ENCODE measurements at regions not wholly inside any gene's neighbourhood (a gene's known extent, or its start where the extent isn't known, plus 50 kb on each side); places are given as distances from the start of the nearest gene placed in this dataset.

DNA sequence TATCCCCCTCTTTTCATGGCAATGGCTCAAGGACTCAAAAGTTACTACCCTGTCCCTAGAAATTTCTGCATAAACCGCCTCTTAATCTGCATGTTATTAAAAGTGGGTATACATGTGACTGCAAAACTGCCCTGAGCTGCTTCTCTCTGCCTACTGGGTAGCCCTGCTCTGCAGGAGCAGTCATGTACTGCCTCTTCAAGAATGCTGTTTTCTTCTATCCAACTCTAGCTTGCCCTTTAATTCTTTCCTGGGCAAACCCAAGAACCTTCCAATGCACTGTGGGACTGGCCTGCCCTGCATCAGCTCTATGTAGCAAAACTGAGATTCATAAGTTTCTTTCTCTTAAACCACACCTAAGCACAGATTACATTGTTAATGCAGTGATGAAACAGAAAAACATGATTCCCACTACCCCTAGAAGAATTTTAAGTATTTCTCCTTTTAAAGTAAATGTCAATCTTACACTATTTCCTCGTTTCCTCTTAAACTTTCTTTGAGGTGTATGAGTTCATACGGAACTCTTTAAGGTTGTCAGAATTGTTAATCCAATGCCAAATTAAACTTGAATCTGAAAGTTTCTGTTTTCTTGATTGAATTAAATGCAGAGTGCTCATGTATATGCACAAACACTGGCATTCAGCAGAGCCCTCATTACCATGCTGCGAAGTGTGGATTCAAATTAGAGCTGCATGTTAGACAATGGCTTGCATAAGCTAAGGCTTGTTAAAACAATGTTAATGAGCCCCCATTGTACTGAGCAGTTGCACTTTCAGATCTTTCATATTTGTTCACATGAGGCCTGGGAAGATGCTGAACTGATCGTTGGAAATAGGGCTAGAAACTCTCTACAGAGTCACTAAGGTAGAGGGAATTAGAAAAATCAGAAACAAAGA lies 669.9 kb upstream of the PCDH20 start:
- intact Hi-C loops (cut with DNase I): no loop called here
- Histone ChIP-seq H3K9me3 (ENCODE audit: control insufficient read depth, low read length) (no peaks in the 10 kb centered on the region), H3K4me3 (ENCODE audit: low read length) (no peak overlapping the region), H3K27me3 (ENCODE audit: control insufficient read depth, insufficient read depth) (no peaks in the 10 kb centered on the region), H3K27ac (ENCODE audit: low read length) (no peak overlapping the region), H3K4me1 (ENCODE audit: control insufficient read depth, insufficient read depth, low read length) (no peaks in the 10 kb centered on the region)
- ATAC-seq (no peak), DNase-seq (no peak)
- 55% methylated on average over 5 of the region's 5 CpGs for WGBS

DNA sequence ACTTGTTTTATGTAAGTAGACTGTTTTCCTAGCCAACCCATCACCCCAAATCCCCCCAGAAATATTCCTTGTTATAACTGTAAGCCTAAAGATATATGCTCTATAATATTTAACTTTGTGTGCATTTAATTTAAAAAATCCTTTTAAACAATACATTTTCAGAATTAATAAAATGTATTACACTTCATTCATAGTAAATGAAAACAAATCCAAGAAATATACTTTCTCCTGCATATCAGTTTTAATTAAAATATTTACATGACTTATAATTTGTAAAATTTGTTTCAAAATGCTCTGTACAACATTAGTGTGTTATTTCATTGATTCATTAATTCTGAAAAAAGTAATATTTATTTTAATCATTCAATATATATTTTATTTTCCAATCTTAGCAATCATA lies 669.1 kb upstream of the PCDH20 start:
- Histone ChIP-seq H3K27ac (ENCODE audit: low read length) (no peak overlapping the region), H3K4me3 (ENCODE audit: low read length) (no peak overlapping the region), H3K27me3 (ENCODE audit: control insufficient read depth, insufficient read depth) (no peaks in the 10 kb centered on the region), H3K4me1 (ENCODE audit: control insufficient read depth, insufficient read depth, low read length) (no peaks in the 10 kb centered on the region), H3K9me3 (ENCODE audit: control insufficient read depth, low read length) (no peaks in the 10 kb centered on the region)
- intact Hi-C loops (cut with DNase I): no loop called here
- ATAC-seq (no peak), DNase-seq (no peak)

DNA sequence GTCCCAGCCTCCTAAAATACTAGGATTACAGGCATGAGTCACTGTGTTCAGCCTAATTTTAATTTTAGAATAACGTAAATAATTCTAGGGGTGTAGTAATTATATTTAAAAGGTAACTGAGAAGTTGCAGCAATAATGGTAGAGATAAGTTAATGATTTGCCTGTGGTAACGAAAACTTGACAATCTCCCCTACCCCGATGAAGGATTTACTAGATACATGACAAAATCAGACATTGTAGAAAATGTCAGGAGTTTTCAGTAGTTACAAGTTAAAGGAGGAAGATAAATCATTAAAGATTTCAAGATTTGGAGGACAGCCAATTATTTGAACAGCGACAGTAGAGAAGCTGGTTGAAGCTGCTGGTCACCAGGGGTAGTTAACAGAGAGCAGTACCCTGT lies 652.2 kb upstream of the PCDH20 start:
- Histone ChIP-seq H3K9me3 (ENCODE audit: control insufficient read depth, low read length) (no peaks in the 10 kb centered on the region), H3K4me1 (ENCODE audit: control insufficient read depth, insufficient read depth, low read length) (no peaks in the 10 kb centered on the region), H3K27me3 (ENCODE audit: control insufficient read depth, insufficient read depth) (no peaks in the 10 kb centered on the region), H3K4me3 (ENCODE audit: low read length) (no peak overlapping the region), H3K27ac (ENCODE audit: low read length) (no peak overlapping the region)
- DNase-seq: no peak
- 78% methylated on average over 4 of the region's 4 CpGs for WGBS
- no peak for ATAC-seq
- intact Hi-C loops (cut with DNase I): no loop called here

DNA sequence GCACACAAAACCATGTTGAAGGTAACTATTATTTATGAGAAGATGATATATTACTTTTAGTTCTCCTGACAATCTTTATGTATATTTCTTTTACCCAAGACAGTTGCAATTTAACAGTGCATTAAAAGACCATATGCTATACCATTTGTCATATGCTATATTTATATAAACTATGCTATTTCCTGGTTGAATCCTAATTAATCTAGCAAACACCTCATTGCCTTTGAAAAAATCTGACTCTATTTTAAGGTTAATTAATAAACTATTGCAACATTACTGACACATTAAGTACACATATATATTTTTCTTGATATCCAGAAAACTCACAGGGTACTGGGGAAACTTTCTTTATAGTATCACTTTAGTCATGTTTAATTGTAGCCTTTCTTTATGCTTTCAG lies 649.4 kb upstream of the PCDH20 start:
- H3K27ac ChIP-seq (ENCODE audit: low read length): no peak overlapping the region
- DNase-seq (no peak), ATAC-seq (no peak)
- no peaks in the 10 kb centered on the region for H3K4me1 ChIP-seq (ENCODE audit: control insufficient read depth, insufficient read depth, low read length)
- no peaks in the 10 kb centered on the region for H3K9me3 ChIP-seq (ENCODE audit: control insufficient read depth, low read length)
- H3K27me3 ChIP-seq (ENCODE audit: control insufficient read depth, insufficient read depth): no peaks in the 10 kb centered on the region
- intact Hi-C loops (cut with DNase I): no loop called here
- H3K4me3 ChIP-seq (ENCODE audit: low read length): no peak overlapping the region

DNA sequence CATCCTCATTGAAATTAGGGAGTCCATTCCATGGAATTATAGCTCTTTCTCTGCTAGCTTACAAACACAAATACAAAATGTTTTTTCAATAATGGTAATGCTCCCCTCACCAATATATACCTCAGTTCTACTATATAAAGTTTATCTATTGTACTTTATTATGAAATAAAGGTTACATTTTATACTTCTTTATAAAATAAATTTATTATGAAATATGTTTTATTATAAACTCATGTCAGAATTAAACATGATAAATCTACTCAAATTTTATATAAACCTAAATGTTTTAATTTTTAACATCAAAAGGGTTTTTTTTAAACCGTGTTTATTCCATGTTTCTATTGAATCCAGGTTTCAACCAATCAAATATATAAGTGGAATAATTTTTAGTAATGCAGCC lies 646.1 kb upstream of the PCDH20 start:
- H3K4me3 ChIP-seq (ENCODE audit: low read length): no peak overlapping the region
- H3K9me3 ChIP-seq (ENCODE audit: control insufficient read depth, low read length): no peaks in the 10 kb centered on the region
- no peaks in the 10 kb centered on the region for H3K4me1 ChIP-seq (ENCODE audit: control insufficient read depth, insufficient read depth, low read length)
- ATAC-seq (no peak), DNase-seq (no peak)
- 54% methylated on average over 1 of the region's 1 CpG for WGBS
- no peaks in the 10 kb centered on the region for H3K27me3 ChIP-seq (ENCODE audit: control insufficient read depth, insufficient read depth)
- no peak overlapping the region for H3K27ac ChIP-seq (ENCODE audit: low read length)
- intact Hi-C loops (cut with DNase I): no loop called here

DNA sequence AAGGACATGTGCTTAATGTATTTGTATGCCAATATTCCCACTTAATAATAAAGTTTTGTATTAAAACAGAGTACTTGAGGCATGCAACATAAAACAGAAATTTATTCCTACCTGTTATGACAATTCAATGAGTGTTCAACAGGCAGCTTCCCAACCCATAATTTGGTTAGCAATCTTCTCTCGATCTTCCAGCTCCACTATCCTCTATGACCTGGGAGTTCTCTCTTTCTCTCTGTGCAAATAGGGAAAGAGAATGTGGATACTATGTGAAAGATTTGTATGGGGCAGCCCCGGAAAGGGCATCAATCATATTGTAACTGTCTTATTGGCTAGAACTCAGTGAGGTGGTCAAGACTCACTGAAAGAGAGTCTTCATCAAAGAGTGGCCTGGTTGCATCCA lies 644.9 kb upstream of the PCDH20 start:
- ATAC-seq (no peak), DNase-seq (no peak)
- no peak overlapping the region for H3K27ac ChIP-seq (ENCODE audit: low read length)
- WGBS: 91% methylated on average over 2 of the region's 2 CpGs
- H3K4me1 ChIP-seq (ENCODE audit: control insufficient read depth, insufficient read depth, low read length): no peaks in the 10 kb centered on the region
- no peaks in the 10 kb centered on the region for H3K9me3 ChIP-seq (ENCODE audit: control insufficient read depth, low read length)
- no peaks in the 10 kb centered on the region for H3K27me3 ChIP-seq (ENCODE audit: control insufficient read depth, insufficient read depth)
- no peak overlapping the region for H3K4me3 ChIP-seq (ENCODE audit: low read length)
- intact Hi-C loops (cut with DNase I): no loop called here

DNA sequence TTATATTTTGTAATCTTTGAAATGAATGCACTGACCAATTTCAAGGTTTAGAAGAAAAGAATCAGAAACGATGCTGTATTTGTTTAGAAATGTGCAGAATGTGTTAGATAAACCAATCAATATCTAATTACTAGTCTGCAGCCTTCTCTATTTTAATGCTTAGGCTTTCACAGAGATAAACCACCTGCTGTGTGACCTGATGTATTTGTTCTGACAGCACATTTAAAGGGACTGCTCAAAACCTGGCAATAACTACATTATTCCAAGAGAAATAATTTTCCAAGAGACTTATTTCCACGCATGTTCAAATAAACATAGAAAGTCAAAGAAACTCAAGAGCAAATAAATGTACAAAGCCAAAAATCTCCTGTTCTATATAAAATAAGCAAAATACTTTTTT lies 641.6 kb upstream of the PCDH20 start:
- 45% methylated on average over 2 of the region's 2 CpGs for WGBS
- Histone ChIP-seq H3K9me3 (ENCODE audit: control insufficient read depth, low read length) (no peaks in the 10 kb centered on the region), H3K27me3 (ENCODE audit: control insufficient read depth, insufficient read depth) (no peaks in the 10 kb centered on the region), H3K4me3 (ENCODE audit: low read length) (no peak overlapping the region), H3K4me1 (ENCODE audit: control insufficient read depth, insufficient read depth, low read length) (no peaks in the 10 kb centered on the region), H3K27ac (ENCODE audit: low read length) (no peak overlapping the region)
- ATAC-seq: no peak
- intact Hi-C loops (cut with DNase I): no loop called here
- no peak for DNase-seq

DNA sequence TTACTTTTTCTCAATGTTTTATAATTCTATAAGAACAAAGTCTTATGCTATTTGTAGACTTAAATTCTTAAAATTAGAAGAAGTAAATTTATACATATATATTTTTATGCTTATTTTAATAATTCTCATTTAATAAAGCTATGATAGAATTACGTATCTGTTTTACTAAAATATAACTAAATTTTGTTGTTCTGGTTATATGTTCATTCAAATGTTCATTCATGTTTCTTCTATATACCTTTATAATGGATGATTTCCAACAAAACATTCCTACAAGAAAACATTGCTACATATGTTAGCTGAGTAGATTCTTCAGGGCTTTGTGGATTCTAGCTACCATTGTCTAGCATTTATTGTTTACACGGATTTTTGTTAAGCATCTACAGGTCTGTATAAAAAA lies 634.3 kb upstream of the PCDH20 start:
- intact Hi-C loops (cut with DNase I): no loop called here

DNA sequence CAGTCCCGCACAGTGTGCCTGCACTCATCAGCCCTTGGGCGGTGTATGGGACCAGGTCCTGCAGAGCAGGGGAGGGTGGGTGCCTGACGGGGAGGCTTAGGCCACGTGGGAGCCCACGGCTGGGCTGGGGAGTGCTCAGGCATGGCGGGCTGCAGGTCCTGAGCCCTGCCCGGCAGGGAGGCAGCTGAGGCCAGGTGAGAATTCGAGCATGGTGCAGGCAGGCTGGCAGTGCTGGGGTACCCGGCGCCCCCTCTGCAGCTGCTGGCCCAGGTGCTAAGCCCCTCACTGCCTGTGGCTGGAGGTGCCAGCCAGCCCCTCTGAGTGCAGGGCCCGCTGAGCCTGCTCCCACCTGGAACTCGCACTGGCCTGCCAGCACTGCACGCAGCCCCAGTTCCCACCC lies 630.9 kb upstream of the PCDH20 start:
- no peak for ATAC-seq
- DNase-seq: no peak
- Histone ChIP-seq H3K9me3 (ENCODE audit: control insufficient read depth, low read length) (no peaks in the 10 kb centered on the region), H3K27ac (ENCODE audit: low read length) (no peak overlapping the region), H3K27me3 (ENCODE audit: control insufficient read depth, insufficient read depth) (no peaks in the 10 kb centered on the region), H3K4me1 (ENCODE audit: control insufficient read depth, insufficient read depth, low read length) (no peaks in the 10 kb centered on the region), H3K4me3 (ENCODE audit: low read length) (no peak overlapping the region)
- intact Hi-C loops (cut with DNase I): no loop called here
- WGBS: 90% methylated on average over 13 of the region's 13 CpGs

More for the DNA sequence above, 634.3 kb upstream of the PCDH20 start:
- Histone ChIP-seq H3K27me3 (ENCODE audit: control insufficient read depth, insufficient read depth) (no peaks in the 10 kb centered on the region), H3K4me1 (ENCODE audit: control insufficient read depth, insufficient read depth, low read length) (no peaks in the 10 kb centered on the region), H3K27ac (ENCODE audit: low read length) (no peak overlapping the region), H3K4me3 (ENCODE audit: low read length) (no peak overlapping the region), H3K9me3 (ENCODE audit: control insufficient read depth, low read length) (peaks cover 2% of the 10 kb centered on the region)
- no peak for DNase-seq
- ATAC-seq: no peak
- WGBS: 78% methylated on average over 2 of the region's 2 CpGs

DNA sequence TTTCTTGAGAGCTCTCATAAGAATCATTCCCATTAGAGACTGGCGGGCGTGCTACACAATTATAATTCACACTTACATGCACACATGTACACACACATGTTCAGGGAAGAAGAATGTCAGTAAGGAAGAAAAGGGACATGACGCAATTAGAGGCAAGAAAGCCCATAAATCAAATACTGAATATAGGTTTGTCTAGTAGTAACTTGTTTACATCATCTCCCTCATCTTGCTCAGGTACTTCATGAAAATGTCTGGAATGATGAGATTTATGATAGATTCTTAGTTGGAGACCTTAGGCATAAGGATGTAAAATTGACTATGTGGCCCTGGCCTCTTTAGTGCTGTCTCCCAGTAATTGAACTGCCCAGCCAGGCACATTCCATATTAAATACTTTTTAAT lies 628.0 kb upstream of the PCDH20 start:
- WGBS: 92% methylated on average over 3 of the region's 3 CpGs
- ATAC-seq: no peak
- intact Hi-C loops (cut with DNase I): no loop called here

DNA sequence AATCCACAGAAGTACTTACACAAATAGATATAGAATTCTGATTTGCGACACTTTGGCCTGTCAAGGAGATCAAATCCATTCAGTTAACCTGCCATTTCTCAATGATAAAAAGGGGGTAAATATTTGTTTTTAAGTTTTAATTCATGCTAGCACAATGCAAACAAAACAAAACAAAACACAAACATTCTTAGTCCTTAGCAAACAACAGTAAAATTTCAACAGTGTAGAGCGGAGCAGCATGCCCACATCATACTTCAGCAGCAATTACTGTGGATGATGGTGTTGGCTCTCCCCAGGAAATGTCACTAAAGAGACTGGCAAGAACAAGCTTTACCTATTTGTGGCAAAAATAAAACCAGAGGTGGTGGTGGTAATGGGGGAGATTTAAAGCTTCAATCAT lies 625.2 kb upstream of the PCDH20 start:
- H3K27ac ChIP-seq (ENCODE audit: low read length): no peak overlapping the region
- no peaks in the 10 kb centered on the region for H3K4me1 ChIP-seq (ENCODE audit: control insufficient read depth, insufficient read depth, low read length)
- 92% methylated on average over 2 of the region's 2 CpGs for WGBS
- DNase-seq (no peak), ATAC-seq (no peak)
- no peaks in the 10 kb centered on the region for H3K27me3 ChIP-seq (ENCODE audit: control insufficient read depth, insufficient read depth)
- no peaks in the 10 kb centered on the region for H3K9me3 ChIP-seq (ENCODE audit: control insufficient read depth, low read length)
- intact Hi-C loops (cut with DNase I): no loop called here
- H3K4me3 ChIP-seq (ENCODE audit: low read length): no peak overlapping the region

More for the DNA sequence above, 628.0 kb upstream of the PCDH20 start:
- Histone ChIP-seq H3K27me3 (ENCODE audit: control insufficient read depth, insufficient read depth) (no peaks in the 10 kb centered on the region), H3K4me3 (ENCODE audit: low read length) (no peak overlapping the region), H3K4me1 (ENCODE audit: control insufficient read depth, insufficient read depth, low read length) (no peaks in the 10 kb centered on the region), H3K27ac (ENCODE audit: low read length) (no peak overlapping the region), H3K9me3 (ENCODE audit: control insufficient read depth, low read length) (no peaks in the 10 kb centered on the region)
- DNase-seq: no peak

DNA sequence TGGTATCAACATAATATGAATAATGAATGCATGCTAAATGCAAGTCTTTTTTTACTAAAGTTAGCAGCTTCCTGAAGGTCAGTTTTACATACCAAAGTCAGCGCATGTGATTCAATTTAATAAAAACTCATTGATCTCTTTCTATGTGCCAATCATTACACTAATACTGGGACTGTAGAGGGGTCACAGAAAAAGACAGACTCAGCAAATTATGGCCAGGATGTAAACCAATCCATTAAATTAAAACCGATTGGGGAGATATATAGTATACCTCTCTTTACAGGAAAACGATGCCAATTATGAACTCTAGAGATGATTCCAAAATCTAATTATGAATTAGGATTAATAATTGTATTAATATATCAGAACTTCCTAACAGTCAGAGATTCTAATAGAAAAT lies 624.4 kb upstream of the PCDH20 start:
- WGBS: 87% methylated on average over 3 of the region's 3 CpGs
- Histone ChIP-seq H3K4me1 (ENCODE audit: control insufficient read depth, insufficient read depth, low read length) (no peaks in the 10 kb centered on the region), H3K4me3 (ENCODE audit: low read length) (no peak overlapping the region), H3K27me3 (ENCODE audit: control insufficient read depth, insufficient read depth) (no peaks in the 10 kb centered on the region), H3K27ac (ENCODE audit: low read length) (no peak overlapping the region), H3K9me3 (ENCODE audit: control insufficient read depth, low read length) (no peaks in the 10 kb centered on the region)
- DNase-seq (no peak), ATAC-seq (no peak)
- intact Hi-C loops (cut with DNase I): no loop called here
